HFFc6 (cell line): ENCODE measurements at regions not wholly inside any gene's neighbourhood (a gene's known extent, or its start where the extent isn't known, plus 50 kb on each side); places are given as distances from the start of the nearest gene placed in this dataset.

Experiments used
- DNase-seq: peaks from one replicate; pipeline ENCODE4 v3.0.0-alpha.2; 2018
- H3K27ac Mint-ChIP-seq: 2 replicates; pipeline ENCODE4 v1.8.0; 2020; ENCODE audit warnings: mild to moderate bottlenecking, mixed read lengths
- H3K27me3 Mint-ChIP-seq: 2 replicates; pipeline ENCODE4 v1.8.0; 2021; ENCODE audit warnings: mild to moderate bottlenecking, moderate library complexity, mixed read lengths; ENCODE audit not compliant: insufficient read depth
- H3K36me3 Mint-ChIP-seq: 2 replicates; pipeline ENCODE4 v1.8.0; 2021; ENCODE audit warnings: low read depth, mixed read lengths
- H3K4me1 Mint-ChIP-seq: 2 replicates; pipeline ENCODE4 v1.8.0; 2020; ENCODE audit warnings: low read depth, mixed read lengths
- H3K4me3 Mint-ChIP-seq: 2 replicates; pipeline ENCODE4 v1.8.0; 2020; ENCODE audit warnings: mild to moderate bottlenecking, moderate library complexity, mixed read lengths
- H3K9me3 Mint-ChIP-seq: 2 replicates; pipeline ENCODE4 v1.8.0; 2020; ENCODE audit warnings: mild to moderate bottlenecking, mixed read lengths
- TF ChIP-seq, protein P1 (sequence below): fragments of 200-600 bp; sonication (generic); IDR thresholded peaks from 2 replicates; pipeline ENCODE4 v1.5.0; 2021; ENCODE audit warnings: antibody characterized with exemption, mild to moderate bottlenecking

DNA sequence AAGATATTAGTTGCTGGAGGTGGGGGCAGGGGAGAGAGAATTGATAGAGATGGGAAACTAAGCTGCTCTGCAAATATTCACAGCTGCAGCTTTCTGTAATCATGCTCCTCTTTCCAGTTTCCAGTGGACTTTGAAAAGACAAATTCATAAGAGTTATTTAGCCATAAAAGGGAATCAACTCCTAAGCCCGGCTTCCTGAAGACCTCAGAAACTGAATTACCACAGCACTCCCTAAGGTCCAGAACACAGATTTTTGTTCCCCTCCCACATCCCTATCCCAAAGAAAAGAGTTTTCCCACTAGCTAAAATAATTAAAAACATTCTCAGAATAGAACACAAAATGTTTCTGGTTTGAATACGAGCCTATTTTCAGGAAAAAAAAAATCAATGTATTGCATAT lies 871.8 kb upstream of the NR2F2 start:
- H3K4me1 Mint-ChIP-seq = peaks cover 11% of the 10 kb centered on the region; the same call in 1 of the 2 replicates
- H3K4me3 Mint-ChIP-seq = no peak overlapping the region
- no peak for DNase-seq
- no peaks in the 10 kb centered on the region for H3K36me3 Mint-ChIP-seq
- H3K27ac Mint-ChIP-seq = no peak overlapping the region
- TF ChIP-seq, protein P1, sequence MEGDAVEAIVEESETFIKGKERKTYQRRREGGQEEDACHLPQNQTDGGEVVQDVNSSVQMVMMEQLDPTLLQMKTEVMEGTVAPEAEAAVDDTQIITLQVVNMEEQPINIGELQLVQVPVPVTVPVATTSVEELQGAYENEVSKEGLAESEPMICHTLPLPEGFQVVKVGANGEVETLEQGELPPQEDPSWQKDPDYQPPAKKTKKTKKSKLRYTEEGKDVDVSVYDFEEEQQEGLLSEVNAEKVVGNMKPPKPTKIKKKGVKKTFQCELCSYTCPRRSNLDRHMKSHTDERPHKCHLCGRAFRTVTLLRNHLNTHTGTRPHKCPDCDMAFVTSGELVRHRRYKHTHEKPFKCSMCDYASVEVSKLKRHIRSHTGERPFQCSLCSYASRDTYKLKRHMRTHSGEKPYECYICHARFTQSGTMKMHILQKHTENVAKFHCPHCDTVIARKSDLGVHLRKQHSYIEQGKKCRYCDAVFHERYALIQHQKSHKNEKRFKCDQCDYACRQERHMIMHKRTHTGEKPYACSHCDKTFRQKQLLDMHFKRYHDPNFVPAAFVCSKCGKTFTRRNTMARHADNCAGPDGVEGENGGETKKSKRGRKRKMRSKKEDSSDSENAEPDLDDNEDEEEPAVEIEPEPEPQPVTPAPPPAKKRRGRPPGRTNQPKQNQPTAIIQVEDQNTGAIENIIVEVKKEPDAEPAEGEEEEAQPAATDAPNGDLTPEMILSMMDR = no peak
- H3K27me3 Mint-ChIP-seq = 0 out of 2 replicates have a peak, but pooled peaks cover 2% of the 10 kb centered on the region
- H3K9me3 Mint-ChIP-seq = no peaks in the 10 kb centered on the region

DNA sequence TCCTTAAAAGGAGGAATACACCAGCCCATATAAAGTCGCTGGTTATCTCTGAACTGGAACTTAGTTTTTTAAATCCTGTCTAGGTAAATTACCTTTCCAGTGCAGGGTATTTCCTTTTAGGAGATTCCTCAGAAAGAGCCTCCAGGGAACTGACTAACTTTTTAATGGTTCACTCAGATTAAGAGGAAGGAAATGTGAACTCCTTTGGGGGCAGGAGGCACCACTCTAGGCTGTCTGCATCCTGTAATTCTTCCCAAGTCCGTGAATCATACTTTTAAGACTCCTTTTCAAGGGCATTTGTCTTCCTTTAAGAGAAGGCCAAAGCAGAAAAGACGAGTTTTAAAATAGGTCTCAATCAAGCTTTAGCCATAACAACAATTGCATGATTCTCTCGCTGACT lies 871.2 kb upstream of the NR2F2 start:
- no peak for DNase-seq
- no peaks in the 10 kb centered on the region for H3K36me3 Mint-ChIP-seq
- no peaks in the 10 kb centered on the region for H3K9me3 Mint-ChIP-seq

DNA sequence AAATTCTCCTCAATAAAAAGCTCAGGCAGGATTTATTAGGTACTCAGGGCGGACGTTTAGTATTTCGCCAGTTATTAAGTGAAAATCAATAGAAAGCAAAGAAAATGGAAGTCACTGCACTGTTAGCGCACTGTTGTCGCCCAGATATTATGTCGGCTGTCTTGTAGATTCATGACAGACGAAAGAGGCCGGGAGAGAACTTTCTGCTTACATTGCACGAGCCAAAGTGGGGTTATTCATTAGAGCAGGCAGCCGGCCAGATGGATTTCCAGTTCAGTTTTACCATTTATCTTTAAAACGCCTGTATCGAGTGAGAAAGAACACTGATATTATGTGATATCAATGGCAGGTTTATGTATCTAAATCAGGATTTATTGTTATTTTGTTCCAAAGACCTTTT lies 866.0 kb upstream of the NR2F2 start:
- no peak overlapping the region for H3K4me3 Mint-ChIP-seq
- H3K27ac Mint-ChIP-seq = no peak overlapping the region
- TF ChIP-seq, protein P1 = no peak
- H3K9me3 Mint-ChIP-seq = no peaks in the 10 kb centered on the region
- DNase-seq = no peak
- H3K4me1 Mint-ChIP-seq = peaks cover 3% of the 10 kb centered on the region; the same call in 1 of the 2 replicates
- H3K27me3 Mint-ChIP-seq = 0 out of 2 replicates have a peak, but pooled peaks cover 2% of the 10 kb centered on the region
- H3K36me3 Mint-ChIP-seq = no peaks in the 10 kb centered on the region

More for the DNA sequence above, 871.2 kb upstream of the NR2F2 start:
- Mint-ChIP-seq H3K4me1 (peaks cover 11% of the 10 kb centered on the region; the same call in 1 of the 2 replicates), H3K27me3 (0 out of 2 replicates have a peak, but pooled peaks cover 2% of the 10 kb centered on the region), H3K4me3 (no peak overlapping the region), H3K27ac (no peak overlapping the region)
- TF ChIP-seq, protein P1 = no peak

DNA sequence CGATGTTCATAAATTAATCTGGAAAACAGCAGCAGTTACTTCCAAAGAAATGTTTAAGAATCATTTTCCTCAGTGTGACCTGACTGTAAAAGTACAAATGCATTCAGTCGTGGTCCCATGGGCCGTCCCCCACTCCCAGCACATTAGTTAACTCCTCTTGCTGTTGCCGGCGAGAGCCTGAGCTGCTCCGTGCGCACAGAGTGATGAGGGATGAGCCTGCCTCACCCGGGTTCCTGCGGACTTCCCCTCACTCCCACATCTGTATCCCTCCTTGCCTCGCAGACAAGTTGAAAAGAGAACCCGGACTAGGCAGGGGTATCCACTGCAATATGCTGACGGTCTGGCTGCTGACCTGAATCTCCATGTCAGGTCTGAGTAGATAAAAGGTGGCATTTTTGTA lies 861.7 kb upstream of the NR2F2 start:
- H3K4me1 Mint-ChIP-seq = 0 out of 2 replicates have a peak, but pooled peaks cover 6% of the 10 kb centered on the region
- H3K27ac Mint-ChIP-seq = no peak overlapping the region
- H3K27me3 Mint-ChIP-seq = no peaks in the 10 kb centered on the region
- DNase-seq = no peak
- TF ChIP-seq, protein P1 = no peak
- H3K9me3 Mint-ChIP-seq = no peaks in the 10 kb centered on the region
- H3K4me3 Mint-ChIP-seq = no peak overlapping the region
- no peaks in the 10 kb centered on the region for H3K36me3 Mint-ChIP-seq

DNA sequence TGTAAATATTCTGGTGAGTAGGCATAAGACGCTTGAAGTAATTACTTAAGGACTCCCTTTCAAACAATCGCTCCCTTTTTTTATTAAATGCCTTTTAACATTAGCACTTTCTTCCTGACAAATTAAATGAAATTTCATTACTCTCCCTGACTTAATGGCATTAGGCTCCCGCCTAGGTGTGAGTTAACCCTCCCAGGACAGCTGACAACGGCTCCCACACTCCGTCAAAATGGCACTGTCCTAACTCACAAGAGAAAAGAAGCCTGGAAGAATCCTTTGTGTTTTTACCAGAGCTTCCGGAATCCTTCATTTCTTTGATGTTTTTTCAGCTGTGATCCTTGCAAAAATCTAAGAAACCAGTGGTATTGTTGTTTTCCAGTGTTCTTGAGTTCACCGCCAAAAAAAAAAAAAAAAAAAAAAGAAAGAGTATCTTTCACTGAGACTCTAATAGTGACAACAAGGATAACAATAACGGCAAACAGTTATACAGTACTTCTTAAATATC lies 861.0 kb upstream of the NR2F2 start:
- Mint-ChIP-seq H3K9me3 (no peaks in the 10 kb centered on the region), H3K27me3 (no peaks in the 10 kb centered on the region), H3K27ac (no peak overlapping the region), H3K4me1 (0 out of 2 replicates have a peak, but pooled peaks cover 6% of the 10 kb centered on the region), H3K4me3 (no peak overlapping the region), H3K36me3 (no peaks in the 10 kb centered on the region)
- TF ChIP-seq, protein P1 = no peak
- DNase-seq = no peak

DNA sequence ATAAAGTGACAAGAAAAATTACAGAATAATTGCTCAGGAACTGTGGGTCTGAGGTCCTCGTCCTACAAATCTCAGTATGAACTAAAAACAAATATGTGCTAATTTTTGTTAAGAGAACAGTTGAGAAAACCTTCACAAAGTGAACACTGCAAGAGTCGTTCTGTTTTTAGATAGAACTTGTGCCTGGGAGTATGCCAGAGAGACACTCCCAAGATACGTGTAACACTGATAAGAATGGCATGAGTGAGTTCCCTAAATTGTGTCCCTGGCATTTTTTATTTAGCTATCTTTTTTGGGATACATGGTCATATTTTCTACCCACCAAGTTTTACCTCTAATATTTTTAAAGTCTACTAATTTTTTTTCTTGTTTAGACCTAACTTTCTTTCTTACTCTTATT lies 860.0 kb upstream of the NR2F2 start:
- Mint-ChIP-seq H3K9me3 (no peaks in the 10 kb centered on the region), H3K4me3 (no peak overlapping the region), H3K4me1 (0 out of 2 replicates have a peak, but pooled peaks cover 6% of the 10 kb centered on the region), H3K36me3 (no peaks in the 10 kb centered on the region), H3K27me3 (no peaks in the 10 kb centered on the region), H3K27ac (no peak overlapping the region)
- TF ChIP-seq, protein P1 = no peak
- no peak for DNase-seq
